Esophagus squamous epithelium (tissue), 4 donors: ENCODE measurements at regions not wholly inside any gene's neighbourhood (a gene's known extent, or its start where the extent isn't known, plus 50 kb on each side); places are given as distances from the start of the nearest gene placed in this dataset.

Source experiments
- POLR2A ChIP-seq, 4 donors: fragments of 450-650 bp; IDR thresholded peaks; one replicate each; pipeline ENCODE4 v1.6.1; 2017; ENCODE audit warnings: antibody characterized with exemption in 4 of 4, mild to moderate bottlenecking in 4 of 4, moderate library complexity in 3 of 4
- TF ChIP-seq, protein P1 (sequence below), 6 experiments: fragments of 450-650 bp in 4 of 6; fragments of 200-600 bp in 2 of 6; sonication (generic) in 2 of 6; IDR thresholded peaks; one replicate each; pipeline ENCODE4 v1.5.1; 2016 to 2019; ENCODE audit warnings: antibody characterized with exemption in 6 of 6, mild to moderate bottlenecking in 4 of 6, moderate library complexity in 4 of 6

DNA sequence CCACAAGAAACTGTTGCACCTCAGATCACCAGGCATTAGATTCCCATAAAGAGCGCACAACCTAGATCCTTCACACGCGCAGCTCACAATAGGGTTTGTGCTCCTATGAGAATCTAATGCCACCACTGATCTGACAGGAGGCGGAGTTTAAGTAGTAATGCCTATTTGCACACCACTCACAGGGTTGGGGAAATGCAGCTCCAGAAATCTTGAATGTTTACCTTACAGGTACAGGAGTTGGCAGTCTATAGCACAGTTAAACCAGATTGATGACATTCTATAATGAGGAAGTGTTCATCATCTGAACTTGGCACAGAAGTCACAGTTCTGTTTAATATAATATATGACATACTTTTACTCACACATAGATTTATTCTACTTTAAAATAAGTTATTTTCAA lies 732.2 kb upstream of the ZNF608 start:
- TF ChIP-seq, protein P1, sequence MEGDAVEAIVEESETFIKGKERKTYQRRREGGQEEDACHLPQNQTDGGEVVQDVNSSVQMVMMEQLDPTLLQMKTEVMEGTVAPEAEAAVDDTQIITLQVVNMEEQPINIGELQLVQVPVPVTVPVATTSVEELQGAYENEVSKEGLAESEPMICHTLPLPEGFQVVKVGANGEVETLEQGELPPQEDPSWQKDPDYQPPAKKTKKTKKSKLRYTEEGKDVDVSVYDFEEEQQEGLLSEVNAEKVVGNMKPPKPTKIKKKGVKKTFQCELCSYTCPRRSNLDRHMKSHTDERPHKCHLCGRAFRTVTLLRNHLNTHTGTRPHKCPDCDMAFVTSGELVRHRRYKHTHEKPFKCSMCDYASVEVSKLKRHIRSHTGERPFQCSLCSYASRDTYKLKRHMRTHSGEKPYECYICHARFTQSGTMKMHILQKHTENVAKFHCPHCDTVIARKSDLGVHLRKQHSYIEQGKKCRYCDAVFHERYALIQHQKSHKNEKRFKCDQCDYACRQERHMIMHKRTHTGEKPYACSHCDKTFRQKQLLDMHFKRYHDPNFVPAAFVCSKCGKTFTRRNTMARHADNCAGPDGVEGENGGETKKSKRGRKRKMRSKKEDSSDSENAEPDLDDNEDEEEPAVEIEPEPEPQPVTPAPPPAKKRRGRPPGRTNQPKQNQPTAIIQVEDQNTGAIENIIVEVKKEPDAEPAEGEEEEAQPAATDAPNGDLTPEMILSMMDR (IDR thresholded peaks at IDR 0.05): no peak
- no peak for TF ChIP-seq POLR2A (IDR thresholded peaks at IDR 0.05)
